ENCODE measurements at regions not wholly inside any gene's neighbourhood (a gene's known extent, or its start where the extent isn't known, plus 50 kb on each side); places are given as distances from the start of the nearest gene placed in this dataset.

DNA sequence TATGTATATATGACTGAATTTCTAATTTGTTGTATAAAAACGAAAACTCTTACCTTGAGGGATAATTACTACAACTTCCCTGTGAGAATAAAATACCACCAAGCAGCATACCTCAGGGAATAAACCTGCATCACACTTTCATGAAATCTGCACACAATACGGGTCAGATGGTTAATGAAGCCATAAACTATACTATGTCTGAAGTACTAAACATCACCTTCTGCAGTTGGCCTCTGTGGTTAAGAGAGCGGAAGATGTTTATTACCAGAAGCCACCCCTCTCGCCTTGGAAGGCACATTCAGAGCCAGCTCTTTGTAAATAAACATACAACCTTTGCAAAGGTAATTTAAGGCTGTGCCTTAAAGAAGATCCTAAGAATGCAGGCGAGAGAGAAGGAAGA lies 462.1 kb upstream of the NR2F2 start:
- no peak for DNase-seq

DNA sequence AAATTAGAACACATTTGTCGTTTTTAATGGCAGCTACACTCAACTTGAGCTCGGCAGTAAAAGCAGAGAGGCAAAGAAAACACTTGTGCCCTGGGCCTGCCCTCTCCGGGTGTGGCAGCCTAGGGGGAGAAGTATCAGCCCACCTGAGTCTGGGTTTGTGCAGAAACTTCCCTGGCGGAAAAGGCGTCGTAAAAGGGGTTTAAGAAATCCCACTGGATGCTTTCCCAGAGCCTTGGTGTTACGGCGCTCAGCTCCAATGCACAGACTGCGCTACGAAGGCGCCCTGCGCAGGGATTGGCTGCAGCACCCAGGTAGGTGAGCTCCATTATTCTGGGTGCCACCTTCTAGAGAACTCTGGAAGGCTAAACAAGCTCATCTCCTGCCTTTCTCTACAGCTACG lies 461.5 kb upstream of the NR2F2 start:
- no peak for DNase-seq

DNA sequence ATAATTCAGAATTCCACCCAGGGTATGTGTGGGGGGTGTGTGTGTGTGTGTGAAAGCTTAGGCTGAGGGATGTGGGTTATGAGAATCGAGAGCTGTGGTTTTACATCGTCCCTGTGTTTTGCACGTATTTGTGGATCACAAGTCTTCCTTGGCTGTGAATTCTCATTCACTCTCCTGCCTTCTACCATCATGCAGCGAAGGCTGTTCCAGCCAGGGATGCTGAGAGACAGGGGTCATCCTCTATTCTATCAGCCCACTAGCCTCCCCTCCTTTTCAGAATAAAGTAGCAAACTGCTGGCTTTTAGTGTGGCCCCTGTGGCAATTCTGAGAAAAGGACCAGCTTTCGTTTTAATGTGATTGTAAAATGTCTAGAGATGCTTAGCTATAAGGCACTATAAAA lies 460.6 kb upstream of the NR2F2 start:
- no peak for DNase-seq

- DNase-seq, result no peak
Observed at GRCh38 chr15:95872366-95872771, 458.1 kb upstream of the NR2F2 start.

GRCh38 chr15:95874637-95875036 lies 455.9 kb upstream of the NR2F2 start:
- no peak for DNase-seq

DNA sequence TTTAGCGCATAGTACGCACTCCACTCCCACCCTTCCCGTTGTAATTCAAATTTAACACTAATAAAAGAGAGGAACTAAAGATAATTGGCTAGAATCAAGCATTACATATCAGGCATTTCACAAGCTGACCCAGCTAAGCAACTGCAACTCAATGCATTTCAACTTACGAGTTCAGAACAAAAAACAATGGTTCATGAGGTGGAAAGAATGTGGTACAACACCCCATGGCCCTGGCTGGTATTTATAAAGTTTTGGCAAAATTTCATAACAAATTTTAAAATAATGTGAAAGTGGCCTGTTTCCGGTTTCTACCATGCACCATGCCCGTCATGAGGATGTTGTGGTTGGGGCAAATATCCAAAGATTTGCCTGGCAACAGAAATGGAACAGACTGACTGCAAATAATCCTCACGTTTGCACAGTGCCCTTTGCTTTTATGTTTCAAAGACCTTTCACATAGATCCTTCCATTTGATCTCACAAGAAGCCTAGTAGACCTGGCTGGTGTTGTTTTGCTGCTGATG lies 455.3 kb upstream of the NR2F2 start:
- DNase-seq, result no peak

- DNase-seq, result no peak
Observed at GRCh38 chr15:95880031-95880570, 450.4 kb upstream of the NR2F2 start.

DNA sequence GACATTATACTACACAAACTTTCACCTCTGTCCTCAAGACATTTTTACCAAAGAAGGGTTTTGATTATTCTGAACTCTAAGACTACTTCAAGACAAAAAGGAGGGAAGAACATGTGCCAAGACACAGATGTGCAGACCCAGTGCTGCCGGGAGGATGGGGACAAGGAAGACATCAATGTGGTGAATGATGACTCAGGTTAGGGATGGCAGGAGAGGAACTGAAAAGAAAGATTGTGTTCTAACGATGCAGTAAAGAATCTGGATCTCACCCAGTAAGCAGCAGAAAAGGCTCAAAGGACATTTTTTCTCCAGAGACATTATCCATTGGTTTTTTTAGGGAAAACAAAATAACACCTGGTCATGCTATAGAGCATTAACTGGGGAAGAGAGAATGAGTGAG lies 449.9 kb upstream of the NR2F2 start:
- no peak for DNase-seq

- no peak for DNase-seq
Observed at GRCh38 chr15:95883064-95883463, 447.4 kb upstream of the NR2F2 start.

GRCh38 chr15:95884276-95884675 lies 446.2 kb upstream of the NR2F2 start:
- no peak for DNase-seq

GRCh38 chr15:95887666-95888390 lies 442.7 kb upstream of the NR2F2 start:
- no peak for DNase-seq

DNA sequence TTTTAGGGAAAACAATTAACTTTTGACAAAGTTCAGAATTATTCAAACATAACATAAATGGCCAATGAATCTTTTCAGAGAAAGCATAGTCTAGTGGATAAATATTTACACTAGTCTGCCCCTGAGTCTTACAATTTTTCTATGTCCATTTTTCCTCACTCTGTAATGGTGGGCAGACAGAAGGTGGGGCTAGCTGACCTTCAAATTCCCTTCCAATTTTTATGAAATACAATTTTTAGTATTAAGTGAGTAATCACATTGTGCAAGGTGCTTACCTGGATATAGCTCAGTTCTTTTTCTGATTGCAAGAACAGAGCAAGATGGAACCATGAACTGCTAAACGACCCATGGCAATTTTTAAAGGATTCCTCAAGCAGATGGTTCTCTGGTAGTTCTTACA lies 441.7 kb upstream of the NR2F2 start:
- no peak for DNase-seq

GRCh38 chr15:95894407-95894956 lies 436.0 kb upstream of the NR2F2 start:
- DNase-seq, result no peak

DNA sequence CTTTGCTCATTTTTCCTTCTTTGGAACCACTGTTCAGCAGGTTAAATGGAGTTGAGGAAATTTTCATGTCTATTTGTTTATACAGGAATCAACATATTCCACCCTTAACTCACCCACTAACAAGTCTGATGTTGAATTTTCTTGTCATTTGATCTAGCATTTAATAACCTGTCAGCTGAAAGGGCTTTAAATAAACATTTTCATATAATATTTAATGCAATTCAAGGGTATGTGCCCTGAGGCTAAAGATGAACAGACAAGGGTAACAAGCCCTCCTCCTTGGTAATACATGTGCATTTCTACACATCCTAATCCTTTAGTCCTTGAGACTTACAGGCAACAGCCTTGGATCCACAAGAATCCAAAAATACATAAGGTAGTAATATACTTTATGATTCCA lies 435.0 kb upstream of the NR2F2 start:
- no peak for DNase-seq

GRCh38 chr15:95897651-95898050 lies 432.8 kb upstream of the NR2F2 start:
- DNase-seq, result no peak

GRCh38 chr15:95898761-95899160 lies 431.7 kb upstream of the NR2F2 start:
- DNase-seq, result no peak

- DNase-seq, result no peak
Observed at GRCh38 chr15:95901271-95901670, 429.2 kb upstream of the NR2F2 start.

DNA sequence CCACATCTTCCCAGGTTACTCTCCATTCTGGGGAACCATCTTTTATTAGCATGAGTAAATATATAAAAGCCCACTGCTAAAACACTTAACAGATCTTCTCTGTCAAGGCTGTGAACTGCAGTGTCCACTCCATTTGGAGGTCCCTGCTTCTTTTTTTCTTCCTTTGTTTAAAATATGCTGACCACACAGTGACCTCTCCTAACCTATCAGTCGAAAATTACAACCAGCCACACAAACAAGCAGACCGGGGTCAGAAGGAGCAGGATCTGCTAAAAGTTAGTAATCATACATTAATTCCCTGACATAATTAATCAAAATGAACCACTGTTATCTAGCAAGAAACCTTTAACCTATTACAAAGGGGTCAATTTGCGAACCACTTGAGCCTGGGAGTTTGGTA lies 427.9 kb upstream of the NR2F2 start:
- no peak for DNase-seq

- no peak for DNase-seq
Observed at GRCh38 chr15:95903352-95903751, 427.1 kb upstream of the NR2F2 start.

GRCh38 chr15:95910643-95911212 lies 419.8 kb upstream of the NR2F2 start:
- no peak for DNase-seq

GRCh38 chr15:95911570-95912279 lies 418.8 kb upstream of the NR2F2 start:
- DNase-seq, result no peak

DNA sequence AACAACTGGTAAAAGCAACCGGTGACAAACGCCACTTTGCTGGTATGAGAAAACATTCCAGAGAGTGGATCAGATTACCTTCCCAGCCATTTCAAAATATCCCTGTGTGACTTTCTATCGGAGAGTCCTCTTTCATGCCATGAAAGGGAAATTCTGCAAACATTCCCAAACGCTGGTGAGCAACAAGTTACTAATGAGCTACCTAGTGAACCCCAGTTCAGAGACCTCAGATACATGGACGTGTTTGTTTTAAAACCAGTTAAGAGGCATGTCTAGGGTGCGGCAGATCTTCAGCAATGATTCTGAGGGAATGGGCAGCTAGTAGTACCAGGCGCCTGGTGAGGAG lies 418.2 kb upstream of the NR2F2 start:
- DNase-seq, result no peak

- no peak for DNase-seq
Observed at GRCh38 chr15:95912728-95913127, 417.8 kb upstream of the NR2F2 start.

DNA sequence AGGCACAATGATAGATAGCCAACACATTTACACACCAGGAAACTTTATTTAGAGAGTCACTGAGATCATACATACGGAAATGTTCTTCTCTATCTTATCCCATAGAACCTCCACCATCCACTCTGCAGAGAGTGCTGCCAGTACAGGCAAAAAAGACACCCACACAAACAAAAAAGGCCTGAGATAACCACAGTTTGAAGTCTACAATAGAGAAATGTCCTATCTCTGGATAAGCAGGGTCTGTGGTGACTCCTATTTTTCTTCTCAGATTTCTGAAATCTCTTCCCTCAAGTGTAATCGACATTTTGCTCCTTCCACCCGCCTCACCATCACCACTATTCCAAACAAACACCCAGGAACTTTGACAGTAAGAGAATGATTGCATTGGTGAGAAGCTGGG lies 413.9 kb upstream of the NR2F2 start:
- DNase-seq, result no peak
